ENCODE measurements at regions not wholly inside any gene's neighbourhood (a gene's known extent, or its start where the extent isn't known, plus 50 kb on each side); places are given as distances from the start of the nearest gene placed in this dataset.

- TF ChIP-seq, protein P1, sequence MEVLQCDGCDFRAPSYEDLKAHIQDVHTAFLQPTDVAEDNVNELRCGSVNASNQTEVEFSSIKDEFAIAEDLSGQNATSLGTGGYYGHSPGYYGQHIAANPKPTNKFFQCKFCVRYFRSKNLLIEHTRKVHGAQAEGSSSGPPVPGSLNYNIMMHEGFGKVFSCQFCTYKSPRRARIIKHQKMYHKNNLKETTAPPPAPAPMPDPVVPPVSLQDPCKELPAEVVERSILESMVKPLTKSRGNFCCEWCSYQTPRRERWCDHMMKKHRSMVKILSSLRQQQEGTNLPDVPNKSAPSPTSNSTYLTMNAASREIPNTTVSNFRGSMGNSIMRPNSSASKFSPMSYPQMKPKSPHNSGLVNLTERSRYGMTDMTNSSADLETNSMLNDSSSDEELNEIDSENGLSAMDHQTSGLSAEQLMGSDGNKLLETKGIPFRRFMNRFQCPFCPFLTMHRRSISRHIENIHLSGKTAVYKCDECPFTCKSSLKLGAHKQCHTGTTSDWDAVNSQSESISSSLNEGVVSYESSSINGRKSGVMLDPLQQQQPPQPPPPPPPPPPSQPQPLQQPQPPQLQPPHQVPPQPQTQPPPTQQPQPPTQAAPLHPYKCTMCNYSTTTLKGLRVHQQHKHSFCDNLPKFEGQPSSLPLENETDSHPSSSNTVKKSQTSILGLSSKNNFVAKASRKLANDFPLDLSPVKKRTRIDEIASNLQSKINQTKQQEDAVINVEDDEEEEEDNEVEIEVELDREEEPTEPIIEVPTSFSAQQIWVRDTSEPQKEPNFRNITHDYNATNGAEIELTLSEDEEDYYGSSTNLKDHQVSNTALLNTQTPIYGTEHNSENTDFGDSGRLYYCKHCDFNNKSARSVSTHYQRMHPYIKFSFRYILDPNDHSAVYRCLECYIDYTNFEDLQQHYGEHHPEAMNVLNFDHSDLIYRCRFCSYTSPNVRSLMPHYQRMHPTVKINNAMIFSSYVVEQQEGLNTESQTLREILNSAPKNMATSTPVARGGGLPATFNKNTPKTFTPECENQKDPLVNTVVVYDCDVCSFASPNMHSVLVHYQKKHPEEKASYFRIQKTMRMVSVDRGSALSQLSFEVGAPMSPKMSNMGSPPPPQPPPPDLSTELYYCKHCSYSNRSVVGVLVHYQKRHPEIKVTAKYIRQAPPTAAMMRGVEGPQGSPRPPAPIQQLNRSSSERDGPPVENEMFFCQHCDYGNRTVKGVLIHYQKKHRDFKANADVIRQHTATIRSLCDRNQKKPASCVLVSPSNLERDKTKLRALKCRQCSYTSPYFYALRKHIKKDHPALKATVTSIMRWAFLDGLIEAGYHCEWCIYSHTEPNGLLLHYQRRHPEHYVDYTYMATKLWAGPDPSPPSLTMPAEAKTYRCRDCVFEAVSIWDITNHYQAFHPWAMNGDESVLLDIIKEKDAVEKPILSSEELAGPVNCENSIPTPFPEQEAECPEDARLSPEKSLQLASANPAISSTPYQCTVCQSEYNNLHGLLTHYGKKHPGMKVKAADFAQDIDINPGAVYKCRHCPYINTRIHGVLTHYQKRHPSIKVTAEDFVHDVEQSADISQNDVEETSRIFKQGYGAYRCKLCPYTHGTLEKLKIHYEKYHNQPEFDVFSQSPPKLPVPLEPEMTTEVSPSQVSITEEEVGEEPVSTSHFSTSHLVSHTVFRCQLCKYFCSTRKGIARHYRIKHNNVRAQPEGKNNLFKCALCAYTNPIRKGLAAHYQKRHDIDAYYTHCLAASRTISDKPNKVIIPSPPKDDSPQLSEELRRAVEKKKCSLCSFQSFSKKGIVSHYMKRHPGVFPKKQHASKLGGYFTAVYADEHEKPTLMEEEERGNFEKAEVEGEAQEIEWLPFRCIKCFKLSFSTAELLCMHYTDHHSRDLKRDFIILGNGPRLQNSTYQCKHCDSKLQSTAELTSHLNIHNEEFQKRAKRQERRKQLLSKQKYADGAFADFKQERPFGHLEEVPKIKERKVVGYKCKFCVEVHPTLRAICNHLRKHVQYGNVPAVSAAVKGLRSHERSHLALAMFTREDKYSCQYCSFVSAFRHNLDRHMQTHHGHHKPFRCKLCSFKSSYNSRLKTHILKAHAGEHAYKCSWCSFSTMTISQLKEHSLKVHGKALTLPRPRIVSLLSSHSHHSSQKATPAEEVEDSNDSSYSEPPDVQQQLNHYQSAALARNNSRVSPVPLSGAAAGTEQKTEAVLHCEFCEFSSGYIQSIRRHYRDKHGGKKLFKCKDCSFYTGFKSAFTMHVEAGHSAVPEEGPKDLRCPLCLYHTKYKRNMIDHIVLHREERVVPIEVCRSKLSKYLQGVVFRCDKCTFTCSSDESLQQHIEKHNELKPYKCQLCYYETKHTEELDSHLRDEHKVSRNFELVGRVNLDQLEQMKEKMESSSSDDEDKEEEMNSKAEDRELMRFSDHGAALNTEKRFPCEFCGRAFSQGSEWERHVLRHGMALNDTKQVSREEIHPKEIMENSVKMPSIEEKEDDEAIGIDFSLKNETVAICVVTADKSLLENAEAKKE (CRISPR knock-in tag; IDR thresholded peaks at IDR 0.05): no peak
- no peak for TF ChIP-seq CREB1 (CRISPR knock-in tag; IDR thresholded peaks at IDR 0.05; ENCODE audit: low read depth)
- TF ChIP-seq ETS1 (IDR thresholded peaks at IDR 0.05): no peak
Observed at GRCh38 chr2:224166654-224167053, 127.6 kb upstream of the SERPINE2 start (continued).

DNA sequence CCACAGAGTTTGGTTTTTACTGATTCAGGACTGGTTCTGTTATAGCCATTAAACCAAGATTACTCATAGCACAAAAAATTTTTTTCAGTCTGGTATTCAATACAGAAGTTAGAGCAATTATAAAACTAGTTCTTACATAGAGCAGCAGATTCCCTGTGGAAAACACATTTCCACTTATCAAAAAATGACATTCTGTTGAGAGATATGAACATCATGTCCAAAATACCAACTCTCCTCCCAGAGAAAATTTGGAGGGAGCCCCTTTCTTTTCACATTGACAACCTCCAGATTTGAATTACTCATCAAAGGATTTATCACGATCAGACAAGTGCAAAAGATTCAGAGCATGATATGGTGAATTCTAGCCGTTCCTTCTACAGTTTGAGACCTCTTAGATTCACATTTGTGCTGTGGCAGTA, 126.8 kb upstream of the SERPINE2 start:
- Histone ChIP-seq H3K36me3 (ENCODE audit: insufficient read depth) (no peaks in the 10 kb centered on the region), H2AFZ (no peak overlapping the region), H3F3A (replicated peaks; ENCODE audit: low read depth) (no peaks in the 10 kb centered on the region), H4K20me1 (replicated peaks; ENCODE audit: insufficient read depth) (no peaks in the 10 kb centered on the region), H3K4me2 (no peak overlapping the region), H3K27me3 (ENCODE audit: insufficient read depth) (no peaks in the 10 kb centered on the region), H3K79me2 (replicated peaks; ENCODE audit: insufficient read depth) (no peaks in the 10 kb centered on the region), H3K27ac (ENCODE audit: low read depth) (no peak overlapping the region), H3K4me3 (no peak overlapping the region), H3K9me2 (ENCODE audit: insufficient read depth) (peaks cover 4% of the 10 kb centered on the region; the same call in 1 of the 2 replicates), H3K4me1 (ENCODE audit: insufficient read depth) (no peaks in the 10 kb centered on the region)
- Mint-ChIP-seq H3K9me3 (no peaks in the 10 kb centered on the region; the same call in 2 of the 3 replicates), H3K27me3 (ENCODE audit: insufficient read depth, low read depth, poor library complexity) (no peaks in the 10 kb centered on the region), H3K4me1 (no peaks in the 10 kb centered on the region), H3K27ac (no peak overlapping the region), H3K36me3 (ENCODE audit: low read depth) (no peaks in the 10 kb centered on the region), H3K4me3 (no peak overlapping the region)
- ATAC-seq: no peak
- no peak for DNase-seq (ENCODE audit: low spot score)
- TF ChIP-seq, protein P2, sequence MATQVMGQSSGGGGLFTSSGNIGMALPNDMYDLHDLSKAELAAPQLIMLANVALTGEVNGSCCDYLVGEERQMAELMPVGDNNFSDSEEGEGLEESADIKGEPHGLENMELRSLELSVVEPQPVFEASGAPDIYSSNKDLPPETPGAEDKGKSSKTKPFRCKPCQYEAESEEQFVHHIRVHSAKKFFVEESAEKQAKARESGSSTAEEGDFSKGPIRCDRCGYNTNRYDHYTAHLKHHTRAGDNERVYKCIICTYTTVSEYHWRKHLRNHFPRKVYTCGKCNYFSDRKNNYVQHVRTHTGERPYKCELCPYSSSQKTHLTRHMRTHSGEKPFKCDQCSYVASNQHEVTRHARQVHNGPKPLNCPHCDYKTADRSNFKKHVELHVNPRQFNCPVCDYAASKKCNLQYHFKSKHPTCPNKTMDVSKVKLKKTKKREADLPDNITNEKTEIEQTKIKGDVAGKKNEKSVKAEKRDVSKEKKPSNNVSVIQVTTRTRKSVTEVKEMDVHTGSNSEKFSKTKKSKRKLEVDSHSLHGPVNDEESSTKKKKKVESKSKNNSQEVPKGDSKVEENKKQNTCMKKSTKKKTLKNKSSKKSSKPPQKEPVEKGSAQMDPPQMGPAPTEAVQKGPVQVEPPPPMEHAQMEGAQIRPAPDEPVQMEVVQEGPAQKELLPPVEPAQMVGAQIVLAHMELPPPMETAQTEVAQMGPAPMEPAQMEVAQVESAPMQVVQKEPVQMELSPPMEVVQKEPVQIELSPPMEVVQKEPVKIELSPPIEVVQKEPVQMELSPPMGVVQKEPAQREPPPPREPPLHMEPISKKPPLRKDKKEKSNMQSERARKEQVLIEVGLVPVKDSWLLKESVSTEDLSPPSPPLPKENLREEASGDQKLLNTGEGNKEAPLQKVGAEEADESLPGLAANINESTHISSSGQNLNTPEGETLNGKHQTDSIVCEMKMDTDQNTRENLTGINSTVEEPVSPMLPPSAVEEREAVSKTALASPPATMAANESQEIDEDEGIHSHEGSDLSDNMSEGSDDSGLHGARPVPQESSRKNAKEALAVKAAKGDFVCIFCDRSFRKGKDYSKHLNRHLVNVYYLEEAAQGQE (IDR thresholded peaks at IDR 0.05; ENCODE audit: unreplicated experiment): no peak
- TF ChIP-seq CTCF (conservative IDR thresholded peaks at IDR 0.05; ENCODE audit: low read depth in 2 of 2) (no peak), ZNF331 (CRISPR knock-in tag; IDR thresholded peaks at IDR 0.05; ENCODE audit: low read depth) (no peak), POLR2AphosphoS5 (IDR thresholded peaks at IDR 0.05; ENCODE audit: low read depth) (no peak)
